HG02763 (cell line): ENCODE measurements at regions not wholly inside any gene's neighbourhood (a gene's known extent, or its start where the extent isn't known, plus 50 kb on each side); places are given as distances from the start of the nearest gene placed in this dataset.
"Not testable (repeated sequence)": the region's sequence is repeated elsewhere in the genome, so short reads cannot be mapped to it uniquely, and the experiment has no call there.

ENCODE experiments used
- ATAC-seq: cut with Tn5 transposase; IDR thresholded peaks from one replicate; pipeline ENCODE4 v1.9.1; 2021; ENCODE audit warnings: mild to moderate bottlenecking, moderate library complexity; ENCODE audit not compliant: unreplicated experiment

- ATAC-seq = no peak
Observed at GRCh38 chr3:177862962-177863491, 665.7 kb upstream of the TBL1XR1 start.

GRCh38 chr3:177871267-177871666 lies 665.0 kb upstream of the KCNMB2 start:
- ATAC-seq = not testable (repeated sequence)

GRCh38 chr3:177878192-177878591 lies 658.0 kb upstream of the KCNMB2 start:
- no peak for ATAC-seq

DNA sequence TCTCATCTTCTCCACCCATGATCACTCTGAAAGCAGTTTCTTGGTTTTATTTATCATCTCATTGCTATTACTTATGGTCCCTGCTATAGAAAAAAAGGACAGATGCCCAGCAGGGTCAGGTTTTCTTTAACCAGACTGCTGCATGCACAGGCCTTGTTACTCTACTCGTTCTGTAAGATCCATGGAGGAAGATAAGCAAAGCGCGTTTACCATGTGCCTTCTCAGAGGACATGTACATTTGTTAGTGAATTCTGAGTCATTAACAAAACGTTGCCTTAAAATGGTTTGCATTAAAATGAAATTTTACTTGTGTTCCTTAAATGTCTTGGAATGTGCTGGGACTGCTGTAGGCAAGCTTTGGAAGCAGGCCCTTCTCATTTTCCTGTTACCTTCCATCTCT lies 657.3 kb upstream of the KCNMB2 start:
- ATAC-seq = no peak

- no peak for ATAC-seq
Observed at GRCh38 chr3:177881351-177881750, 654.9 kb upstream of the KCNMB2 start.

- no peak for ATAC-seq
Observed at GRCh38 chr3:177882124-177882648, 654.0 kb upstream of the KCNMB2 start.

- ATAC-seq = no peak
Observed at GRCh38 chr3:177883091-177883490, 653.1 kb upstream of the KCNMB2 start.

DNA sequence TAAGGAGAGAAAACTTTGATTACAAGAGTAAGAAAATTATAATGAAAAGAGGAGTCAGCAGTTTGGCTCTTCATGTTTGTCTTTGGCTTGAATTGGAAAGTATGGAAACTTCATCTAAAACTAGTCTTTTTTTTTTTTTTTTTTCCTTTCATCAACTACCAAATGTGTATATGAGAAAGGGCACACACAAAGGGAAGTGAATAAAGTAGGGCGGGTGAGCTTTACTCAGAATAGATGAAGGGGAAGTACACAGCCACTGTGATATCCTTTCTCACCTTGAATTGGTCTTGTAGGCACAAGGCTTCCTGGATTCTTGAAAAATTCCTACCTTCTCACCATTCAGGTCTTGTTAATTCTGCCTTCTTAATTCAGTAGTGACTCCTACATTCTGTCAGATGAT lies 652.3 kb upstream of the KCNMB2 start:
- no peak for ATAC-seq

DNA sequence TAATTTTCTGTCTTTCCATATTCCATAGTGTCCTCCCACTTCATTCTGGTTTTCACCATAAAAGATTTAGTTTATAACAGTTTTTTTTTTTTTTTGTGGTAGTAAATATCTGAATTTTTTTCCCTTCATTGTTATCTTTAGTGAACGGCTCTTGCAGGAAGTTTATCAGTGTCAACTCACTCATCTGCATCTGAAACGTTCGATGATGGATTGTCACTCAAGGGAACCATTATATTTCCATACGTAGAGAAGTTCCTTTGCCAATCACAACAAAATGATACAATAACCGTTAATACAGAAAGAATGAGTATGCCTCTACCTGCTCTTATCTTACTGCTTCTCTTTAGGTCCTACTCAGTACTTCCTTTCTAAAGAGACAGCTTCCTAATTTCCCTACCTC lies 651.2 kb upstream of the KCNMB2 start:
- ATAC-seq = no peak

DNA sequence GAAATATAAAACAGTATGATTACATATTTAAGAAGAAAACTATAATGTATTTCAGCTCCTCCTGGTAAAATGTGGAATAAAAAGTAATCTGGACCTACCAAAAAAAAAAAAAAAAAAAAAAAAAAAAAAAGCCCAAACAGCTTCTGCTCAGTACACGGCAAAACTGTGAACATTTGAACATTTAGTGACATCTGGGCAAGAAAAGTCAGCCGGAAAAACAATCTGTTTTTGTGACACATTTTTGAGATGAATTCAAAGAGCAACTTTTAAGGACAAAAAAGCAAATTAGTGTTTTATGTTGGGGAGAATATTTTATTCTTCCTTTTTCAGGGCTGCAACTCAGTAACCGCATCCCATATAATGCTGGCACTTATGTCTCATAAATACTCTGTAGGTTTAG lies 649.7 kb upstream of the KCNMB2 start:
- ATAC-seq = no peak

DNA sequence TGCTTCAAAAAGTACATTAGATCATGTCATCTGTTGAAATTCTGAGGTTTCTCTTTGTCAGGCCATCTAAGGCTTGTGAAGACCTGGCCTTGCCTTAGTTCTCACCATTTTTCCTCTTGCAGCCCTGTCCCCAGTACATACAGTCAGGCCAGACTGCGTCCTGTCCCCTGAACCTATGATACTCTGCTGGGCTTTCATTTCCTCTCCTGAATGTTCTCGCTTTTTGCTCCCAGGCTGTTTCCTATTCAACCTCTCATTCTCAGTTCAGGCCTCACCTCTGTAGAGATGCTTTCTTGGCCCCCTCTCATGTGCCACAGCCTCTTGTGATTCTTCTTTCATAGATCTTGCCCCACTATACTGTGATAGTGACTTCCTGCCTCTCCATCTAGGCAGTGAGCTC lies 648.8 kb upstream of the KCNMB2 start:
- ATAC-seq = no peak

DNA sequence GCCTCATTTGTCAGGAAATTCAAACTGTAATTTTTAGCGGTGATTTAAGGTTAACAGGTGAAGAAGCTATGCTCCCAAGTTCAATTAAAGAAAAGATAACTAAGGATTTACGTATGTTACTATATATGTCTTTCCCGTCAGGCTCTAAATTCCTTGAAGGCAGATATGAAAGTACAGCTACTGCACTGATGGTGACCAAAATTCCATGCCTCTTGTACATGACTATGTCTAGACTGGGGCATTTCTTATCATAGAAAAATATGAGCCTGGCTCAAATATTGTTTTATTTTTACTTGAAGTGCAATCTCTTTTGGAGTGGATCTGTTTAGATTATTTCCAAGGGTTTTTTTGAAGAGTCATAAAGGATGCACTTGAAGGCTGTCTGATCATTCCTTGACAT lies 647.1 kb upstream of the KCNMB2 start:
- ATAC-seq = no peak

- no peak for ATAC-seq
Observed at GRCh38 chr3:177889652-177890358, 646.4 kb upstream of the KCNMB2 start.

- no peak for ATAC-seq
Observed at GRCh38 chr3:177890359-177890683, 645.9 kb upstream of the KCNMB2 start.

DNA sequence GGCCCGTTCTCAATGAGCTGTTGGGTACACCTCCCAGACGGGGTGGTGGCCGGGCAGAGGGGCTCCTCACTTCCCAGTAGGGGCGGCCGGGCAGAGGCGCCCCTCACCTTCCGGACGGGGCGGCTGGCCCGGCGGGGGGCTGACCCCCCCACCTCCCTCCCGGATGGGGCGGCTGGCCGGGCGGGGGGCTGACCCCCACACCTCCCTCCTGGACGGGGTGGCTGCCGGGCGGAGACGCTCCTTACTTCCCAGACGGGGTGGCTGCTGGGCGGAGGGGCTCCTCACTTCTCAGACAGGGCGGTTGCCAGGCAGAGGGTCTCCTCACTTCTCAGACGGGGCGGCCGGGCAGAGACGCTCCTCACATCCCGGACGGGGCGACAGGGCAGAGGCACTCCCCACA lies 644.7 kb upstream of the KCNMB2 start:
- not testable (repeated sequence) for ATAC-seq

- ATAC-seq = no peak
Observed at GRCh38 chr3:177893331-177893730, 642.9 kb upstream of the KCNMB2 start.

GRCh38 chr3:177894081-177894728 lies 642.0 kb upstream of the KCNMB2 start:
- ATAC-seq = no peak

DNA sequence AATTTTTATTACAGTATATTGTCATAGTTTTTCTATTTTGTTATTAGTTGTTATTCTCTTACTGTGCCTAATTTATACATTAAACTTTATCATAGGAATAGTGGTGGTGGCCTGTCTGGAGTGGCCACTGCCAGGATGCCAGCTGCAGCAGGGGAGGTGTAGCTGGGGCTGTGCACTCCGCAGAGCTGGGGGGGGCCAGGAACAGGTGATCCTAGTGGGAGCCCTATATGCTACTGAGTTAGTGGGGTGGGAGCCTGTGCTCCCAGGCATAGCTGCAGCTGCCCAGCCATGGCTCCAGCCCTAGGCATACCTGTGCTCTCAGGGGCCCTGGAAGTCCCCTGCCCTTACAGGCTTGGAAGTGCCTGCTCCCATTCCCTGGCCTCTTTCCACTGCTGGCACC lies 638.1 kb upstream of the KCNMB2 start:
- no peak for ATAC-seq

- ATAC-seq = no peak
Observed at GRCh38 chr3:177899275-177900067, 636.8 kb upstream of the KCNMB2 start.

DNA sequence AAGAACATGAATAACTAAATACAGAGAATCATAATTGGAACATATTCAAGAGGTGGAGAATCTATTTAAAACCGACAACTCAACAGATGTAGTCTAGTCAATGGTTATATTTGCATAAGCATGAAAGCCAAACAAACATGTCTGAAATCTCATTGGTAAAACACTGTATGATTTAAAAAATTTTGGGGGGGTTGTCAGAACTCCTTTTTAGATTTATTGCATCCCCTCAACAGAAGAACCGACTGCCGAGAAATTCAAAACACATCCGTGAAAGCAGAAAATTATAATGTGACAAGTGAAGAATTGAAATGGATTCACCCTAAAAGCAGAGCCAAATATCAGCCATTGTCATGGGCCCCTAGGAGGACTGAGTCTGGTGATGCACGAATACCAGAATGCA lies 633.4 kb upstream of the KCNMB2 start:
- ATAC-seq = no peak

DNA sequence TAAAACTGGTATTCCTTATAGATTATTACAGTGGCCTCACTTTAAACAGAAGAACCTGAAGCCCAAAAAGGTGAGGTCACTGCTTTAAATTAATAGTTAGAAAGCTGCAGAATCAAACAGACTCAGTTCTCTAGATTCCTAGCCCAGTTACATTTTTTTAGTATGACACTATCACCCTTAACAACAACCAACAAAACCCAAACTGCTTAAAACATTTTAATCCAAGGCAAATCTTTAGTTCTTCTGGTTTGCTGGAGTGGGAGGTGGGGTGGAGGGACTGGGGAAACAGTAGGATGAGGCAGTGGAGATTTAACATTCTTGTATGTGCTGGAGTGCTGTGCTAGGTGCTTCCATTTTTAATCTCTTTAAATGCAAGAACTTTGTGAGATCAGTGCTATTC lies 631.6 kb upstream of the KCNMB2 start:
- ATAC-seq = no peak
